Activated CD4-positive, alpha-beta T cell treated with anti-CD3 and anti-CD28 coated beads, Interleukin-2, amount 10 ng/mL, durations not matched to agents 7 days and 5 days (primary cell): ENCODE measurements at regions not wholly inside any gene's neighbourhood (a gene's known extent, or its start where the extent isn't known, plus 50 kb on each side); places are given as distances from the start of the nearest gene placed in this dataset.

Source experiments
- CTCF ChIA-PET: fragments of 350-600 bp; sonication (Branson Sonifier 250); formaldehyde crosslinking; loops from one replicate; lab custom pipeline; 2021; ENCODE audit warnings: antibody characterized with exemption; lab: Charles Lee
- POLR2A ChIA-PET: fragments of 350-600 bp; sonication (Branson Sonifier 250); formaldehyde crosslinking; loops from one replicate; lab custom pipeline; 2021; ENCODE audit warnings: antibody characterized with exemption; lab: Charles Lee
- DNase-seq: peaks from one replicate; pipeline ENCODE4 v3.0.0-alpha.2; 2020
- H3K27ac Mint-ChIP-seq: one replicate; pipeline ENCODE4 v1.8.0; 2021; ENCODE audit warnings: mild to moderate bottlenecking, moderate library complexity, mixed read lengths
- H3K27me3 Mint-ChIP-seq: one replicate; pipeline ENCODE4 v1.8.0; 2021; ENCODE audit warnings: mixed read lengths
- H3K36me3 Mint-ChIP-seq: one replicate; pipeline ENCODE4 v1.8.0; 2021; ENCODE audit warnings: low read depth, mixed read lengths
- H3K4me1 Mint-ChIP-seq: one replicate; pipeline ENCODE4 v1.8.0; 2021; ENCODE audit warnings: mixed read lengths
- H3K4me3 Mint-ChIP-seq: one replicate; pipeline ENCODE4 v1.8.0; 2021; ENCODE audit warnings: mild to moderate bottlenecking, moderate library complexity, mixed read lengths
- H3K9me3 Mint-ChIP-seq: one replicate; pipeline ENCODE4 v1.8.0; 2021; ENCODE audit warnings: mixed read lengths

- POLR2A ChIA-PET = no interaction called here
- CTCF ChIA-PET = interaction anchor here (1.1 to 1.6 kb wide), 2 partner anchors 15 kb away, joined by 3 to 4 read pairs; no protein-coding TSS in a partner anchor
- no peak overlapping the region for H3K27ac Mint-ChIP-seq
Measured at GRCh38 chr17:56700919-56701420, 107.5 kb downstream of the NOG start.

GRCh38 chr17:56707312-56708219 lies 114.1 kb downstream of the NOG start:
- Mint-ChIP-seq H3K36me3 (no peaks in the 10 kb centered on the region), H3K27me3 (peaks cover 5% of the 10 kb centered on the region), H3K4me1 (no peaks in the 10 kb centered on the region), H3K27ac (no peak overlapping the region), H3K9me3 (peaks cover 4% of the 10 kb centered on the region), H3K4me3 (no peak overlapping the region)
- no peak for DNase-seq
- CTCF ChIA-PET = no interaction called here
- POLR2A ChIA-PET = no interaction called here

More at GRCh38 chr17:56700919-56701420, 107.5 kb downstream of the NOG start:
- Mint-ChIP-seq H3K27me3 (no peaks in the 10 kb centered on the region), H3K4me3 (no peak overlapping the region), H3K36me3 (no peaks in the 10 kb centered on the region), H3K9me3 (no peaks in the 10 kb centered on the region), H3K4me1 (no peaks in the 10 kb centered on the region)
- no peak for DNase-seq

- Mint-ChIP-seq H3K27ac (no peak overlapping the region), H3K9me3 (peaks cover 9% of the 10 kb centered on the region), H3K36me3 (no peaks in the 10 kb centered on the region), H3K27me3 (peaks cover 5% of the 10 kb centered on the region), H3K4me3 (no peak overlapping the region), H3K4me1 (no peaks in the 10 kb centered on the region)
- POLR2A ChIA-PET = no interaction called here
- no peak for DNase-seq
- CTCF ChIA-PET = no interaction called here
Measured at GRCh38 chr17:56708220-56708558, 114.7 kb downstream of the NOG start.

GRCh38 chr17:56708670-56709410 lies 115.3 kb downstream of the NOG start:
- H3K36me3 Mint-ChIP-seq = no peaks in the 10 kb centered on the region
- CTCF ChIA-PET = interaction anchor here (0.6 kb wide), 1 partner anchor 1318 kb away, joined by 3 read pairs; no protein-coding TSS in a partner anchor
- H3K27me3 Mint-ChIP-seq = peaks cover 5% of the 10 kb centered on the region
- no peaks in the 10 kb centered on the region for H3K4me1 Mint-ChIP-seq
- H3K9me3 Mint-ChIP-seq = peaks cover 9% of the 10 kb centered on the region
- no peak overlapping the region for H3K27ac Mint-ChIP-seq
- no peak for DNase-seq
- no peak overlapping the region for H3K4me3 Mint-ChIP-seq
- POLR2A ChIA-PET = no interaction called here

- H3K36me3 Mint-ChIP-seq = no peaks in the 10 kb centered on the region
- H3K27ac Mint-ChIP-seq = no peak overlapping the region
- H3K4me3 Mint-ChIP-seq = no peak overlapping the region
- DNase-seq = no peak
- H3K4me1 Mint-ChIP-seq = peaks cover under 1% of the 10 kb centered on the region
- H3K9me3 Mint-ChIP-seq = peaks cover 9% of the 10 kb centered on the region
- ChIA-PET CTCF (interaction anchor here (1.3 kb wide), 1 partner anchor 9 kb away, joined by 4 read pairs; no protein-coding TSS in a partner anchor), POLR2A (no interaction called here)
- H3K27me3 Mint-ChIP-seq = peaks cover 9% of the 10 kb centered on the region
Measured at GRCh38 chr17:56710986-56711385, 117.5 kb downstream of the NOG start.

GRCh38 chr17:56715613-56716357 lies 117.9 kb downstream of the C17orf67 start:
- ChIA-PET CTCF (interaction anchor here (0.7 to 3.1 kb wide), 16 partner anchors 9 to 125 kb away, joined by 3 to 19 read pairs (median 4); partner anchors contain the start of gene NOG), POLR2A (interaction anchor here (0.6 to 0.7 kb wide), 2 partner anchors 18 to 216 kb away, joined by 3 read pairs; no protein-coding TSS in a partner anchor)
- Mint-ChIP-seq H3K9me3 (peaks cover 9% of the 10 kb centered on the region), H3K4me3 (no peak overlapping the region), H3K4me1 (peaks cover 21% of the 10 kb centered on the region), H3K27ac (no peak overlapping the region), H3K36me3 (no peaks in the 10 kb centered on the region), H3K27me3 (peaks cover 4% of the 10 kb centered on the region)
- DNase-seq = peak; percentile 81

- peak overlapping the region; percentile 38 for H3K27ac Mint-ChIP-seq
- peaks cover 21% of the 10 kb centered on the region for H3K4me1 Mint-ChIP-seq
- H3K36me3 Mint-ChIP-seq = no peaks in the 10 kb centered on the region
- peaks cover 6% of the 10 kb centered on the region for H3K9me3 Mint-ChIP-seq
- CTCF ChIA-PET = interaction anchor here (1.1 kb wide), 1 partner anchor 218 kb away, joined by 3 read pairs; no protein-coding TSS in a partner anchor
- H3K4me3 Mint-ChIP-seq = no peak overlapping the region
- no peak for DNase-seq
- POLR2A ChIA-PET = no interaction called here
- H3K27me3 Mint-ChIP-seq = peaks cover 4% of the 10 kb centered on the region
Measured at GRCh38 chr17:56717471-56717870, 116.2 kb downstream of the C17orf67 start.

GRCh38 chr17:56718515-56718914 lies 115.2 kb downstream of the C17orf67 start:
- CTCF ChIA-PET = no interaction called here
- H3K27ac Mint-ChIP-seq = no peak overlapping the region
- H3K4me3 Mint-ChIP-seq = no peak overlapping the region

GRCh38 chr17:56723421-56723820 lies 110.3 kb downstream of the C17orf67 start:
- Mint-ChIP-seq H3K9me3 (no peaks in the 10 kb centered on the region), H3K27me3 (no peaks in the 10 kb centered on the region), H3K4me3 (no peak overlapping the region), H3K36me3 (no peaks in the 10 kb centered on the region), H3K27ac (no peak overlapping the region), H3K4me1 (peaks cover 3% of the 10 kb centered on the region)
- no peak for DNase-seq
- ChIA-PET CTCF (interaction anchor here (1.3 kb wide), 1 partner anchor 12 kb away, joined by 3 read pairs; no protein-coding TSS in a partner anchor), POLR2A (no interaction called here)

More at GRCh38 chr17:56718515-56718914, 115.2 kb downstream of the C17orf67 start:
- Mint-ChIP-seq H3K27me3 (peaks cover 4% of the 10 kb centered on the region), H3K36me3 (no peaks in the 10 kb centered on the region), H3K9me3 (no peaks in the 10 kb centered on the region), H3K4me1 (peaks cover 21% of the 10 kb centered on the region)
- no peak for DNase-seq
- POLR2A ChIA-PET = no interaction called here

GRCh38 chr17:56724664-56725063 lies 109.1 kb downstream of the C17orf67 start:
- Mint-ChIP-seq H3K27me3 (peaks cover 5% of the 10 kb centered on the region), H3K4me1 (no peaks in the 10 kb centered on the region), H3K9me3 (no peaks in the 10 kb centered on the region), H3K27ac (no peak overlapping the region), H3K36me3 (no peaks in the 10 kb centered on the region), H3K4me3 (no peak overlapping the region)
- no peak for DNase-seq
- ChIA-PET POLR2A (no interaction called here), CTCF (interaction anchor here (1.3 kb wide), 1 partner anchor 9 kb away, joined by 6 read pairs; no protein-coding TSS in a partner anchor)

- no peaks in the 10 kb centered on the region for H3K9me3 Mint-ChIP-seq
- no peak for DNase-seq
- H3K4me3 Mint-ChIP-seq = no peak overlapping the region
- CTCF ChIA-PET = interaction anchor here (1.3 kb wide), 1 partner anchor 9 kb away, joined by 6 read pairs; no protein-coding TSS in a partner anchor
- no peaks in the 10 kb centered on the region for H3K4me1 Mint-ChIP-seq
- POLR2A ChIA-PET = no interaction called here
- no peaks in the 10 kb centered on the region for H3K36me3 Mint-ChIP-seq
- H3K27me3 Mint-ChIP-seq = peaks cover 5% of the 10 kb centered on the region
- no peak overlapping the region for H3K27ac Mint-ChIP-seq
Measured at GRCh38 chr17:56725144-56725543, 108.6 kb downstream of the C17orf67 start.
